Epithelial cell of esophagus (primary cell): ENCODE measurements at regions not wholly inside any gene's neighbourhood (a gene's known extent, or its start where the extent isn't known, plus 50 kb on each side); places are given as distances from the start of the nearest gene placed in this dataset.
A peak's percentile ranks its signal among the peaks of the same experiment; 100 is the strongest.

Experiments
- DNase-seq: peaks from one replicate; pipeline ENCODE4 v3.0.0; 2010; ENCODE audit warnings: low read depth
- H3K4me3 ChIP-seq: 2 replicates; pipeline ENCODE4 v1.5.1; 2011; ENCODE audit warnings: mild to moderate bottlenecking, low read length, control low read depth
- CTCF ChIP-seq: IDR thresholded peaks from 2 replicates; pipeline ENCODE4 v1.5.1; 2011; ENCODE audit warnings: low read depth, mild to moderate bottlenecking, low read length, control low read depth, inconsistent platforms; ENCODE audit not compliant: insufficient read depth; ENCODE audit errors: missing control alignments

GRCh38 chr3:98994128-98994762, 92.8 kb upstream of the DCBLD2 start:
- peak; percentile 65 for DNase-seq
- TF ChIP-seq CTCF, result peak; percentile 67
- no peak overlapping the region for H3K4me3 ChIP-seq

- DNase-seq, result no peak
- TF ChIP-seq CTCF, result no peak
- H3K4me3 ChIP-seq, result no peak overlapping the region
Measured at GRCh38 chr3:98991393-98991792, 89.9 kb upstream of the DCBLD2 start.

- H3K4me3 ChIP-seq, result no peak overlapping the region
- DNase-seq, result no peak
- TF ChIP-seq CTCF, result no peak
Measured at GRCh38 chr3:98990657-98991056, 89.2 kb upstream of the DCBLD2 start.

GRCh38 chr3:98986073-98986472, 84.6 kb upstream of the DCBLD2 start:
- H3K4me3 ChIP-seq, result no peak overlapping the region
- DNase-seq, result peak; percentile 91
- no peak for TF ChIP-seq CTCF

- H3K4me3 ChIP-seq, result no peak overlapping the region
- TF ChIP-seq CTCF, result peak; percentile 22
- DNase-seq, result peak; percentile 70
Measured at GRCh38 chr3:98985431-98985830, 83.9 kb upstream of the DCBLD2 start.

- H3K4me3 ChIP-seq, result no peak overlapping the region
Measured at GRCh38 chr3:98984024-98984423, 82.5 kb upstream of the DCBLD2 start.

More at GRCh38 chr3:98984024-98984423, 82.5 kb upstream of the DCBLD2 start:
- no peak for DNase-seq
- no peak for TF ChIP-seq CTCF
